RCC 7860 (cell line): ENCODE measurements at regions not wholly inside any gene's neighbourhood (a gene's known extent, or its start where the extent isn't known, plus 50 kb on each side); places are given as distances from the start of the nearest gene placed in this dataset.

Source experiments
- DNase-seq: peaks from one replicate; pipeline ENCODE4 v3.0.0-alpha.2; 2015; ENCODE audit warnings: low spot score
- FAIRE-seq: peaks from 2 replicates; lab custom pipeline; 2012; peaks lifted over from hg19 to GRCh38; lab: Jason Lieb, UNC

- FAIRE-seq (peak; percentile 79), DNase-seq (peak; percentile 97)
Measured at GRCh38 chr18:22467760-22468553, 50.2 kb upstream of the CTAGE1 start.

DNA sequence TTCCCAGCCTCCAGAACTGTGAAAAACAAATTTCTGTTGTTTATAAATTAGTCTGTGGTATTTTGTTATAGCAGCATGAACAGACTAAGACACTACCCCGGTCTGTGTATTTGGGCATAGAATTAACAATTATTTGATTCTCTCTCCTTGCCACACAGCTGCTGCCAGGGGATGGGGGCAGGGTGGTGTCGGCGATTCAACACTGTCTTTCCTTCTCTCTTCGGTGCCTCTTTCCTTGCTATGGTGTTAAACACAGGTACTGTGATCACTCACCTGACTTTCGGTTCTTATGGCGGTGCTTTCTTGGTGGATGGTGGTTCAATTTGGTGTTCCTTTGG, 50.8 kb upstream of the CTAGE1 start:
- no peak for FAIRE-seq
- DNase-seq = no peak

DNA sequence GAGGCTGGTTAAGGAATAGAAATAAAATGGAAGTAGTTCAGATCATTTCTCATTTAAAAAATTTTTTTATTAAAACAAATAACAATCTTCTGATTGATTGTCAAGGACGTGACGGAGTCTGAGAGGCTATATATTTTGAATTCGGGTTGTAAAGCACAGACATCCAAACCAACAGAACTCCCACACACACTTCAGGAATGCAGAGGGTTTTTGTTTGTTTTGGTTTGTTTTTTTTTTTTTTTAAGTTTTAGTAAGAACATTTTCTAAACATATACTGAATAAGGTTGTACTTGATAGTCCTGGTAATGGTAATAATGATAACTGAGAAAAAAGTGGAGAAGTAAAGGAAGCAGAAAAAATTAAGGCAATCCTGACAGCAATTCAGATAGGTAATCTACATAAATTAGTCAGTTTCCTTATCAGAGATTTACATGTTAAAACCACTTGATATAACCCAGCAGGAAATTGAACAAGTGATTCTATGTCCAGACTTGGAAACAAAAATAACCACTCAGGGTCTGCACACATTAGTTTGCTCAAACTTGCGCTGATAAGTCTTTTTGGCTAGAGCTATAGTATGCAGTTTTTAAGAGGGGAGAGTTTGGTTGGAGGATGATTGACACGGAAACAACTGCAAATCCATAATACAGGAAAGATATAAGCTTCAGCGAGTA, 51.5 kb upstream of the CTAGE1 start:
- FAIRE-seq (no peak), DNase-seq (no peak)

- FAIRE-seq (no peak), DNase-seq (no peak)
Measured at GRCh38 chr18:22469926-22470247, 52.2 kb upstream of the CTAGE1 start.

- DNase-seq (no peak), FAIRE-seq (no peak)
Measured at GRCh38 chr18:22470248-22471235, 52.8 kb upstream of the CTAGE1 start.

- DNase-seq (no peak), FAIRE-seq (no peak)
Measured at GRCh38 chr18:22471546-22472131, 53.9 kb upstream of the CTAGE1 start.

GRCh38 chr18:22473366-22473765, 55.7 kb upstream of the CTAGE1 start:
- FAIRE-seq = no peak
- no peak for DNase-seq

GRCh38 chr18:22475426-22476100, 57.8 kb upstream of the CTAGE1 start:
- FAIRE-seq = no peak
- DNase-seq = no peak

GRCh38 chr18:22477222-22477621, 59.5 kb upstream of the CTAGE1 start:
- DNase-seq (no peak), FAIRE-seq (no peak)

DNA sequence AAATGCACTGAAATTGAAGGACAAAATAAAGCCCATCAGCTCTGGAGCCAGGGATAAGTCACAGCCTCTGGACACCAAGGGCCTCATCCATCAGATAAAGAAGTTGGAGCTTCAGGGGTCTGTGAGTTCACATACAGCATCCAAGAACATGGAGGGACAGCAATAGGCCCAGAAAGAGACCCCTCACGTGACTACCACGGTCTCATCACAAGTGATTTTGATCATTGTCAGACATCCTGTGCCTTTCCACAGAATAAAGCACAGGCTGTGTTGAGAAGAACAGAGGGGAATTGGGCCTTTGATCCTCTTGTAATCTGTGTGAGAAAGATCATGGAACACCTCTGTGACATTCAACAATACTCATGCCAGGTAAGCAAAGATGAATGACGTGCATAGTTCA, 65.2 kb upstream of the CTAGE1 start:
- DNase-seq = no peak
- FAIRE-seq = no peak

DNA sequence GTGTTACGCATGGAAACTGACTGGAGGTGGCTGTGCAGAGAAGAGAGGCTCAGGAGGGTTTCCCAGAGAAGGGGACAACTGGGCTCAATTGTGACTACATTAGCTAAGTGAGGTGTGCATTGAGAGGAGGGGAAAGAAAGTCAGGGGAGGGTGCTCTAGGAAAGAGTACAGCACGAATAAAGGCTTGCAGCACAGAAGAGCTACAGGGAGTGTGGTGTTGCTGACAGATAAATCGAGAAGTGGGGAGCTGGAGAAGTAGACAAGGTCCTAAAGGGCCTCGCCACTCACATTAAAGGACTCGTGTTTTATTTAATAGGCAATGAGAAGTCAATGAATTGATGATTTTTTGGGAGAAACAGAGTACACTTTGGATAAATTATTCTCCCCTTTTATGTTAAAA, 65.7 kb upstream of the CTAGE1 start:
- no peak for DNase-seq
- no peak for FAIRE-seq

DNA sequence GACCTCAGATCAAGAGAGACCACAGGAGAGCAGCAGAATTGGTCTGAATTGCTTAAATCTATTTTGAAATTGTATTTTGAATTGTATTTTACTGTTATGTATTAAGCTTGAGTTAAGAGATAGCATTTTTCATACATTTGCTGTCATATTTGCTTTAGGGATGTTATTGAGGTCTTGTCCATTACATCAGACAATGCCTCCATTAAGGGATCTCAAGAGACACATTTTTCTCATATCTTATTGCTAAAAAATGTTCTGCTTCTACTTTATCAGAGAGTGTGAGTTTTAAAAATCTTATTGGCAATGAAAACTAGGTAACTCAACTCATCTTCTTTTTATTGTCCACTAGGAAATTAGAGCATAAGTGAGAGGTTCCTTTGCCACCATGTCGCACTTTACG, 66.8 kb upstream of the CTAGE1 start:
- DNase-seq (no peak), FAIRE-seq (no peak)

- FAIRE-seq (no peak), DNase-seq (no peak)
Measured at GRCh38 chr18:22485808-22486244, 68.1 kb upstream of the CTAGE1 start.

- FAIRE-seq (no peak), DNase-seq (no peak)
Measured at GRCh38 chr18:22486667-22487066, 69.0 kb upstream of the CTAGE1 start.

DNA sequence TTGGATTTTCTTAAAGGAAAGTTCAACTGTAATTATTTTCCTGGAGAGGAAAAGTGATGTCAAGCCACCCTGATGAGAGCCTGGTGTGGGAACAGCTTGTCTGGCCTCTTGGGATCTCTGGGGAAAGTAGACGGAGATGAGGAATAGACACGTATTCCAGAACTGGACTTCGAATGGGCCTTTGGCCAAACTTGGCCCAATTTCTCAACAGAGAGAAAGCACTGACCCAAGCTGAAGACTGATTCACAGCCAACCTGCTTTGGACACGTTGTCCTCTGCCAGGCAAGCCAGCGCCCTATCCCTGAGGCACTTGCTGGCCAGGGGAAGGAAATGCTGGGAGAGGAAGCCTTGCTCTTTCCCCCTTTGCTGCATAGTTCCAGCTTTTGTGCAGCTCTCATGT, 70.8 kb upstream of the CTAGE1 start:
- DNase-seq (no peak), FAIRE-seq (no peak)

GRCh38 chr18:22489704-22490103, 72.0 kb upstream of the CTAGE1 start:
- FAIRE-seq (no peak), DNase-seq (peak; percentile 58)

- FAIRE-seq = no peak
- no peak for DNase-seq
Measured at GRCh38 chr18:22490429-22490846, 72.7 kb upstream of the CTAGE1 start.

GRCh38 chr18:22493255-22493654, 75.5 kb upstream of the CTAGE1 start:
- FAIRE-seq = no peak
- DNase-seq = no peak

DNA sequence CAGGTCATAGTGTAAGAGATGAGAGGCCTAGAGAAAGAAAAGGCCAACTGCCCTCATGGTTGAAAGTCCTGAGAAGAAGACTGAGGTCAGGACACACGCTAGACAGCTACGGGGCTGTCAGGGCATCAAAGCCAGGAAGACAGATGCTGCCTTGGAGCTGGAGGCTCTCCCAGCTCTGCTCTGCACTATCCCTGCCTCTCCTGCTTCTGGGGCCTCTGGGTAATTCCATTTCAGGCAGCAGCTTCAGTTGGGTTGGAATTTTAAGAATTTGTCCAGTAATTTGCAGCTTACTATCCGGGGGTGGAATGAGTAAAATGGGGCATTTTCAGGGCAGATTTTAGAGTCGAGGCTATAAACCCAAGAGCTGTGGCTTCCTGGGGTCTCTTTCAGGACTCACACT, 76.2 kb upstream of the CTAGE1 start:
- DNase-seq = no peak
- FAIRE-seq = no peak

DNA sequence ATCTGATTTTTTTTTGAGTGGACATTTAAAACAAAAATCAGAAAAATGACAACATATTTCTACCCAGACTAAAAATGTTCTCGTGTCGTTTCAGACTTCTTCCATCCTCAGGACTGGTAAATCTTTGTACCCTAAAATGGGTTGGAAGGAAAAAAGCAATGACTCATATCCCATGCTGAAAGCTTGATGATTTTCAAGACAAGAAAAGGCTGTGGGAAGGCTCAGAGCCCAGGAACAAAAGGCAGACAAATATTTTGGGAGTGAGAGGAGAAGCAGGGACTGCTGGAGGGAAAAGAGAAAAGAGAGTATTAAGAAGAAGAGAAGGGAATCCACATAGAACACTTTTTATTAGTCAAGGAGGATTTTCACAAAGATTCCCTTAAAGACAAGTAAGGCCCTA, 77.1 kb upstream of the CTAGE1 start:
- FAIRE-seq = no peak
- DNase-seq = no peak

GRCh38 chr18:22499421-22499820, 81.7 kb upstream of the CTAGE1 start:
- no peak for FAIRE-seq
- DNase-seq = no peak
